ENCODE measurements at regions not wholly inside any gene's neighbourhood (a gene's known extent, or its start where the extent isn't known, plus 50 kb on each side); places are given as distances from the start of the nearest gene placed in this dataset.

- TF ChIP-seq, protein P1, sequence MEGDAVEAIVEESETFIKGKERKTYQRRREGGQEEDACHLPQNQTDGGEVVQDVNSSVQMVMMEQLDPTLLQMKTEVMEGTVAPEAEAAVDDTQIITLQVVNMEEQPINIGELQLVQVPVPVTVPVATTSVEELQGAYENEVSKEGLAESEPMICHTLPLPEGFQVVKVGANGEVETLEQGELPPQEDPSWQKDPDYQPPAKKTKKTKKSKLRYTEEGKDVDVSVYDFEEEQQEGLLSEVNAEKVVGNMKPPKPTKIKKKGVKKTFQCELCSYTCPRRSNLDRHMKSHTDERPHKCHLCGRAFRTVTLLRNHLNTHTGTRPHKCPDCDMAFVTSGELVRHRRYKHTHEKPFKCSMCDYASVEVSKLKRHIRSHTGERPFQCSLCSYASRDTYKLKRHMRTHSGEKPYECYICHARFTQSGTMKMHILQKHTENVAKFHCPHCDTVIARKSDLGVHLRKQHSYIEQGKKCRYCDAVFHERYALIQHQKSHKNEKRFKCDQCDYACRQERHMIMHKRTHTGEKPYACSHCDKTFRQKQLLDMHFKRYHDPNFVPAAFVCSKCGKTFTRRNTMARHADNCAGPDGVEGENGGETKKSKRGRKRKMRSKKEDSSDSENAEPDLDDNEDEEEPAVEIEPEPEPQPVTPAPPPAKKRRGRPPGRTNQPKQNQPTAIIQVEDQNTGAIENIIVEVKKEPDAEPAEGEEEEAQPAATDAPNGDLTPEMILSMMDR (IDR thresholded peaks at IDR 0.05; ENCODE audit: borderline replicate concordance, extremely low read depth, low read length, poor library complexity, severe bottlenecking), result no peak
- no peak for TF ChIP-seq EZH2 (IDR thresholded peaks at IDR 0.05; ENCODE audit: borderline replicate concordance, low read depth, low read length, severe bottlenecking)
Observed at GRCh38 chr2:101016-101415, 54.7 kb upstream of the FAM110C start.
